PFSK-1 (cell line): ENCODE measurements at regions not wholly inside any gene's neighbourhood (a gene's known extent, or its start where the extent isn't known, plus 50 kb on each side); places are given as distances from the start of the nearest gene placed in this dataset.

Experiments
- FOXP2 ChIP-seq: optimal IDR thresholded peaks from 2 replicates; pipeline ENCODE3; 2011; ENCODE audit warnings: borderline replicate concordance, control low read depth, inconsistent platforms; ENCODE audit not compliant: insufficient read depth; ENCODE audit errors: extremely low read length, extremely low read depth
- POLR2AphosphoS5 ChIP-seq: IDR thresholded peaks from 2 replicates; pipeline ENCODE4 v1.6.1; 2012; ENCODE audit warnings: low read depth, mild to moderate bottlenecking, control low read depth, low read length, moderate library complexity
- SIN3A ChIP-seq: IDR thresholded peaks from 2 replicates; pipeline ENCODE4 v1.6.1; 2012; ENCODE audit warnings: mild to moderate bottlenecking, low read length, moderate library complexity, borderline replicate concordance; ENCODE audit not compliant: insufficient read depth
- TAF1 ChIP-seq: IDR thresholded peaks from 2 replicates; pipeline ENCODE4 v1.6.1; 2012; ENCODE audit warnings: low read length, control low read depth, borderline replicate concordance; ENCODE audit not compliant: insufficient read depth
- TF ChIP-seq, protein P1 (sequence below), 2 experiments: IDR thresholded peaks; 2 replicates each; pipeline versions ENCODE4 v1.6.1 to v1.8.0; 2011 to 2012; ENCODE audit warnings: low read depth in 2 of 2, low read length in 2 of 2, control low read depth in 1 of 2, inconsistent platforms in 1 of 2, mild to moderate bottlenecking in 1 of 2, moderate library complexity in 1 of 2; ENCODE audit not compliant: insufficient read depth in 1 of 2

DNA sequence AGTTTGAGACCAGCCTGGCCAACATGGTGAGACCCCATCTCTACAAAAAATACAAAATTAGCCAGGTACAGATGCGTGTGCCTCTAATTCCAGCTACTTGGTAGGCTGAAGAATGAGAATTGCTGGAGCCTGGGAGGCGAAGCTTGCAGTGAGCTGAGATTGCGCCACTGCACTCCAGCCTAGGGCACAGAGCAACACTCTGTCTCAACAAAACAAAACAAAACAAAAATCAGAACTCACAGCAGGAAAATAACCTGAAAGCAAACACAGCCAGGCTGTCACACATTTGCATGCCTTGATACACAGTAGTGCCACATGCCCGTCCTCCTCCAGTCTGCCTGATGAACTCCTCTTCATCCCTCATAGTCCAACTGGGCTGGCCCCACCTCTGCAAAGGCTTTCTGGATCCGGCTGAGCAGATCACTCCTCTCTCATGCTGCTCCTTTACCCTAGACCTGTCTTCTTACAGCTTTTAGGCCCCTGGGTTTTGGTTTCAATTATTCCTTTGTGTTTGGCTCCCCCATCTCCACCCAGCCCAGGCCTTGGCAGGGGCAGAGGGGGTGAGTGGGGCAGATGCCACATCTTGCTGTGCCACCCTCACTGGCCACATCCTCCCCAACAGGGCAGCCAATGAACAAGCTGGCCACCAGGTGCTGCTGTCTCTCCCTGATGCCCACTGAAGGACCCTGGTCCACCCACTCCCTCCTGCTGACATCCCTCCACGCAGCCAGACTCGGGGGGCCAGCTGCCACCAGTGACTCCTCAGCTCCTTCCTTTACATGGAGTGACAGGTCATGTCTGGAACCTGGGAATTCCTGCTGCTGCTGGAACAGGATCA lies 62.0 kb upstream of the GGTA1 start:
- TF ChIP-seq, protein P1, sequence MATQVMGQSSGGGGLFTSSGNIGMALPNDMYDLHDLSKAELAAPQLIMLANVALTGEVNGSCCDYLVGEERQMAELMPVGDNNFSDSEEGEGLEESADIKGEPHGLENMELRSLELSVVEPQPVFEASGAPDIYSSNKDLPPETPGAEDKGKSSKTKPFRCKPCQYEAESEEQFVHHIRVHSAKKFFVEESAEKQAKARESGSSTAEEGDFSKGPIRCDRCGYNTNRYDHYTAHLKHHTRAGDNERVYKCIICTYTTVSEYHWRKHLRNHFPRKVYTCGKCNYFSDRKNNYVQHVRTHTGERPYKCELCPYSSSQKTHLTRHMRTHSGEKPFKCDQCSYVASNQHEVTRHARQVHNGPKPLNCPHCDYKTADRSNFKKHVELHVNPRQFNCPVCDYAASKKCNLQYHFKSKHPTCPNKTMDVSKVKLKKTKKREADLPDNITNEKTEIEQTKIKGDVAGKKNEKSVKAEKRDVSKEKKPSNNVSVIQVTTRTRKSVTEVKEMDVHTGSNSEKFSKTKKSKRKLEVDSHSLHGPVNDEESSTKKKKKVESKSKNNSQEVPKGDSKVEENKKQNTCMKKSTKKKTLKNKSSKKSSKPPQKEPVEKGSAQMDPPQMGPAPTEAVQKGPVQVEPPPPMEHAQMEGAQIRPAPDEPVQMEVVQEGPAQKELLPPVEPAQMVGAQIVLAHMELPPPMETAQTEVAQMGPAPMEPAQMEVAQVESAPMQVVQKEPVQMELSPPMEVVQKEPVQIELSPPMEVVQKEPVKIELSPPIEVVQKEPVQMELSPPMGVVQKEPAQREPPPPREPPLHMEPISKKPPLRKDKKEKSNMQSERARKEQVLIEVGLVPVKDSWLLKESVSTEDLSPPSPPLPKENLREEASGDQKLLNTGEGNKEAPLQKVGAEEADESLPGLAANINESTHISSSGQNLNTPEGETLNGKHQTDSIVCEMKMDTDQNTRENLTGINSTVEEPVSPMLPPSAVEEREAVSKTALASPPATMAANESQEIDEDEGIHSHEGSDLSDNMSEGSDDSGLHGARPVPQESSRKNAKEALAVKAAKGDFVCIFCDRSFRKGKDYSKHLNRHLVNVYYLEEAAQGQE (IDR thresholded peaks at IDR 0.05; ENCODE audit: insufficient read depth in 1 of 2, low read depth in 2 of 2, low read length in 2 of 2), result no peak
- TF ChIP-seq POLR2AphosphoS5 (no peak), FOXP2 (no peak), SIN3A (no peak), TAF1 (no peak)

- TF ChIP-seq POLR2AphosphoS5, result no peak
- TF ChIP-seq FOXP2, result no peak
- TF ChIP-seq, protein P1 (IDR thresholded peaks at IDR 0.05; ENCODE audit: insufficient read depth in 1 of 2, low read depth in 2 of 2, low read length in 2 of 2), result no peak
- no peak for TF ChIP-seq TAF1
- no peak for TF ChIP-seq SIN3A
Measured at GRCh38 chr9:121562301-121562700, 62.7 kb upstream of the GGTA1 start.

DNA sequence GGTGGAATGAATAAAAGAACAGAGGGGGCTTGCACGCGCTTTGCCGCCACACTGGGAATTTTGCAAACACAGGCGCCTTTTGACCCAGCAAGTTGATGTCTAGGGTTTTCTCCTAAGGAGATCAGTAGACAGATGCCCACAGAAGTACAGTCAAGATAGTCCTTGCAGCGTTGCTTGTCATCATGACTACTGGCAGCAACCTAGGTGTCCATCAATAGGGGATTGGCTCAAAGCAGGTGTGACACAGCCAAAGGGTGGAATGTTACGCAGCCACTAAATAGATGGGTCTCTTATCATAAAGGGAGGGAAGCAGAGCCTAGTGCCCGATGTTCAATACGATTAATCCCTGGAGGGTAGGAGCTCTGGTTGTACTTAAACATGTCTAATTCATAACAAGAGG lies 63.8 kb upstream of the GGTA1 start:
- TF ChIP-seq, protein P1 (IDR thresholded peaks at IDR 0.05; ENCODE audit: insufficient read depth in 1 of 2, low read depth in 2 of 2, low read length in 2 of 2), result no peak
- TF ChIP-seq TAF1, result no peak
- no peak for TF ChIP-seq POLR2AphosphoS5
- no peak for TF ChIP-seq FOXP2
- TF ChIP-seq SIN3A, result no peak

DNA sequence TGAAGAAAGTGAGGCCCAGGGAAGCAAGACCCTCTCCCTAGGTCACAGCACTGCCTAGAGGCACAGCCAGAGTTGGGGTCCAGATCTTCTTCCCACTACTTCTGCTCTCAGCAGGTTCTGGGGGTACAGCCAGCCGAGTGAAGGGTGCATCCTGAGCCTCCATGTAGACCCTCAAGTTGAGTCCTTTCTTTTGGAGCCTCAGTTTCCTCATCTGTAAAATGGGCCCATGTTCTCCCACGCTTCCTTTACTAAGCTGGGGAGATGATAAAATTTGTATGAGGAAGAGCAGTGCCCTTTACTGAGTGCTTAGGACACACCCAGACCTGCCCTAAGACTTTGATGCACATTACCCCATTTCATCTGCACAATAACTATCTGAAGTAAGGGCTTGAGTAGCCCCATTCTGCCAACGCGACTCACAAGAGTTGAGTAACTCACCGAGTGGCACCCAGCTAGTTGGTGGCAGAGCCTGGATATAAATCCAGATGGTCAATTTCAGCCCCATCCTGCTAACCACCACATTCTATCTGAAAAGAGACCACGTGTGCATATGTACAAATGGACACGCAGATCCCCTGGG lies 64.3 kb upstream of the GGTA1 start:
- no peak for TF ChIP-seq POLR2AphosphoS5
- no peak for TF ChIP-seq FOXP2
- TF ChIP-seq TAF1, result no peak
- TF ChIP-seq SIN3A, result no peak
- TF ChIP-seq, protein P1 (IDR thresholded peaks at IDR 0.05; ENCODE audit: insufficient read depth in 1 of 2, low read depth in 2 of 2, low read length in 2 of 2), result no peak
